IPS DF 6.9 (cell line): ENCODE measurements at regions not wholly inside any gene's neighbourhood (a gene's known extent, or its start where the extent isn't known, plus 50 kb on each side); places are given as distances from the start of the nearest gene placed in this dataset.
"Not testable (repeated sequence)": the region's sequence is repeated elsewhere in the genome, so short reads cannot be mapped to it uniquely, and the experiment has no call there.

Source experiments
- DNase-seq: peaks from one replicate; pipeline ENCODE4 v3.0.0-alpha.2; 2013; ENCODE audit warnings: low read depth, low spot score
- H3K27ac ChIP-seq: one replicate; pipeline ENCODE4 v1.5.1; 2013; ENCODE audit warnings: low read length, control low read depth
- H3K27me3 ChIP-seq: 2 replicates; pipeline ENCODE4 v1.6.1; 2013; ENCODE audit warnings: mild to moderate bottlenecking, low read length; ENCODE audit not compliant: control insufficient read depth, insufficient read depth
- H3K36me3 ChIP-seq: 2 replicates; pipeline ENCODE4 v1.6.1; 2013; ENCODE audit warnings: low read length; ENCODE audit not compliant: control insufficient read depth, insufficient read depth
- H3K4me1 ChIP-seq: 2 replicates; pipeline ENCODE4 v1.6.1; 2013; ENCODE audit warnings: low read length; ENCODE audit not compliant: control insufficient read depth, insufficient read depth
- H3K4me3 ChIP-seq: 2 replicates; pipeline ENCODE4 v1.5.1; 2013; ENCODE audit warnings: mild to moderate bottlenecking, low read length
- H3K9me3 ChIP-seq: 2 replicates; pipeline ENCODE4 v1.6.1; 2013; ENCODE audit warnings: low read length, inconsistent platforms; ENCODE audit not compliant: control insufficient read depth, insufficient read depth
- WGBS: extraction: QIAGEN DNeasy Blood & Tissue Kit; methylation state at CpG from one replicate; pipeline ENCODE4 v1.1.7; 2013; ENCODE audit warnings: mixed read lengths, missing lambda C conversion rate; ENCODE audit not compliant: insufficient read length, insufficient coverage; 5-methylcytosine and 5-hydroxymethylcytosine counted together

DNA sequence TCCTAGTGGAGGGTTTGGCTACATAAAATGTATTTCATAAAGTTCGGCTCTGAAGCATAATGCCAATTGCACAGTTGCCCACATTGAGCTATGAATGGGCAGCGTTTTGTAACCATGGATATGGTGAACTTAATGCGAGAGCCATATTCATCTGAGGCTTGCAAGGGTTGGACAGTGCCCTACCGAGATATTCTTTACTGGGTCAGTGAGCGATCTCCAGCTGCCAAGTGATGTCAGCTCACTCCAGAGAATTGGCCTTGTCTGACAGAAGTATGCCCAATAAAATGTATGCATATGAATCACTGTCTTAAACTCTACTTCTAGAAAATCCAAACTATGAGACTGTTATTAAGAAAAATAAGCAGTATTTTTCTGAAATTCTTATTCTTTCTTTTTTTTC, 719.6 kb upstream of the CDH18 start:
- not testable (repeated sequence) for H3K4me3 ChIP-seq, H3K4me1 ChIP-seq, H3K27ac ChIP-seq, H3K27me3 ChIP-seq, H3K36me3 ChIP-seq, H3K9me3 ChIP-seq, DNase-seq
- no CpG with 5 or more reads among the region's 5 CpGs for WGBS

GRCh38 chr5:20694121-20694520, 706.1 kb upstream of the CDH18 start:
- H3K4me1 ChIP-seq: no peaks in the 10 kb centered on the region
- no peak overlapping the region for H3K4me3 ChIP-seq
- H3K27ac ChIP-seq: no peak overlapping the region
- H3K36me3 ChIP-seq: no peaks in the 10 kb centered on the region
- no peaks in the 10 kb centered on the region for H3K27me3 ChIP-seq
- no peak for DNase-seq
- H3K9me3 ChIP-seq: no peaks in the 10 kb centered on the region
- WGBS: no CpG with 5 or more reads among the region's 2 CpGs

DNA sequence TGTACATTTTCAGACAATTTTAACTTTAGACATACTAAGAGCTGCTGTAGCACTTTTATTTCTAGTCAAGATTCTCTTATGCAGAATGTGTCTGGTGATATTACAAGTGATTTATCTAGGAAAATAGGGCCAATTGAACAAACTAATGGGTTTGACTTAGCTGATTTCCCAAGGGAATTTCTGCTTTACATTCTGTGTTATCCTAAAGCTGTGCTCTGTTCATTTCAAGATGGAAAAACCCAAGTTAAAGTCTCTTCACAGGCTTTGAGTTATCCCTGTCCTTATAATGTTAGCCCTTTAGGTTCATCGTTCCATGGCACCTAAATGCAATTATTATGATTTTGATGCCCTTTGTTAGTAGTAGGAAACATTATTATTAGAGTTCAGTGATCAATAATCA, 704.9 kb upstream of the CDH18 start:
- no peak overlapping the region for H3K27ac ChIP-seq
- no peaks in the 10 kb centered on the region for H3K4me1 ChIP-seq
- no peaks in the 10 kb centered on the region for H3K9me3 ChIP-seq
- H3K27me3 ChIP-seq: no peaks in the 10 kb centered on the region
- no peak overlapping the region for H3K4me3 ChIP-seq
- no peaks in the 10 kb centered on the region for H3K36me3 ChIP-seq
- no peak for DNase-seq
- WGBS: no CpG with 5 or more reads among the region's 1 CpG

DNA sequence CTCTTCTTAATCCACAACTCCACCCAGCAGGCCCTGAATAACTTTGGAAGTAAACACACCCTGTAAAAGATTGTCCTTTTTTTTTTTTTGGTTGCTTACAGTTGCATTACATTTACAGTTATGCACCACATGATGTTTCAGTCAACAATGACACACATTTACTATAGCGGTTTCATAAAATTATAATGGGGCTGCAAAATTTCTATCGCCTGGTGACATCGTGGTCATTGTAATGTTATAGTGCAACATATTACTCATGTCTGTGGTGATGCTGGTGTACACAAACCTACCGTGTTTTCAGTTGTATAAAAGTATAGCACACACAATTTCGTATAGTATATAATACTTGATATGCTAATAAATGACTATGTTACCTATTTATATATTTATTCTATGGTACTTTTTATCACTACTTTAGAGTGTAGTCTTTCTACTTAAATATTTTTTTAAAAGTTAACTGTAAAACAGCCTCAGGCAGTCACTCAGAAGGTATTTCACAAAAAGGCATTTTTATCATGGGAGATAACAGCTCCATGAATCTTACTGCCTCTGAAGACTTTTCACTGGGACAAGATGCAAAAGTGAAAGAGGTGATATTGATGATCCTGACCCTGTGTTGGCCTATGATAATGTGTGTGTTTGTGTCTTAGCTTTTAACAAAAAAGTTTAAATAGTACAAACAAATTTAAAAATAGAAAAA, 695.4 kb upstream of the CDH18 start:
- Histone ChIP-seq H3K27me3 (no peaks in the 10 kb centered on the region), H3K9me3 (no peaks in the 10 kb centered on the region), H3K4me3 (no peak overlapping the region), H3K4me1 (no peaks in the 10 kb centered on the region), H3K36me3 (no peaks in the 10 kb centered on the region), H3K27ac (no peak overlapping the region)
- no peak for DNase-seq
- no CpG with 5 or more reads among the region's 5 CpGs for WGBS

DNA sequence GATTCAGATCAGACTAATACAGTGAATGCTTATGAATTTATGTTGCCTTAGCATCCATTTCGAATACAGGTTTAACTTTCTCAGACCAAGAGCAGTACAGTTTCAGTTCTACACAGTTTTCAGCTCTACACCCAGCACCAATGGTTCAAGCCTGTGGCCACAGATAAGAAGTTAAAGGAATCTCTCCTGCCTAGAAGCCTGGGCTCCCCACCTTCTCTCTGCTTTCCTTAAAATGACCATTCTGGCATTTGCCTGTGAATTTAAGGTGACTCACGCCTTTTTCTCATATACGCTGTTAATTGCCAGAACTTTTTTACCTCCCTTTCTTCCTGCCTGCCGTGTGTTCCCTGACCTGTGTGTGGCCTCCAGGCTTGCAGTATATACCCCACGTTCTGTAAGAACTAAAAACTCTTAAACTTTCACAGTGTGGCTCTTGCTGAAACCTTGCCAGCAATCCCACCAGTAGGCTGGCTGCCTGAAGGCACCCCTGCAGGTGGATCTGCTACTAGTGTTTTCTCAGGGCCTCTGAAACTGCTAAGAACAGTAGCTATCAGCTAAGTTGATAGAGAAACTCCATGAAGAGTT, 692.8 kb upstream of the CDH18 start:
- no peaks in the 10 kb centered on the region for H3K27me3 ChIP-seq
- no peaks in the 10 kb centered on the region for H3K9me3 ChIP-seq
- DNase-seq: no peak
- WGBS: no CpG with 5 or more reads among the region's 5 CpGs
- H3K4me1 ChIP-seq: no peaks in the 10 kb centered on the region
- no peak overlapping the region for H3K27ac ChIP-seq
- no peak overlapping the region for H3K4me3 ChIP-seq
- H3K36me3 ChIP-seq: no peaks in the 10 kb centered on the region

DNA sequence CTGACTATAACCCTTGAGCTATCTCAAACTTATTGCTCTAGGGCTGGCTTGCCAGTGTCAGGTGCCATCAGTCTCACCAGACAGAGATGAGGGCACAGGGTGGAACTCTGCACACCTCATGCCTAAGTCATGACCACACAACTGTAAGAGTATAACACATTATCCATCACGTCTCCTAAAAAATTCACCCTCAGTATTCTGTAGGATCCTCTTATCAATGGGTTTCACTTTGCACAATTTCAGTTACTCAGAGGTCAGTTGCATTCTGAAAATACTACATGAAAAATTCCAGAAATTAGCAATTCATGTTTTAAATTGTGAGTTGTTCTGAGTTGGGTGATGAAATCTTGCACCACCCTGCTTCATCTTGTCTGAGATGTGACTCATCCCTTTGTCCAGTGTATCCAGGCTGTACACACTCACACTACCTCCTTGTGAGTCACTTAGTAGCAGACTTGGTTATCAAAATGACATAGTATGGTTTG, 690.9 kb upstream of the CDH18 start:
- no peak for DNase-seq
- H3K27me3 ChIP-seq: no peaks in the 10 kb centered on the region
- H3K36me3 ChIP-seq: no peaks in the 10 kb centered on the region
- H3K4me1 ChIP-seq: no peaks in the 10 kb centered on the region
- no CpG with 5 or more reads among the region's 1 CpG for WGBS
- no peak overlapping the region for H3K27ac ChIP-seq
- H3K9me3 ChIP-seq: no peaks in the 10 kb centered on the region
- no peak overlapping the region for H3K4me3 ChIP-seq

- no peak for DNase-seq
- no peaks in the 10 kb centered on the region for H3K36me3 ChIP-seq
- H3K27ac ChIP-seq: no peak overlapping the region
- no peaks in the 10 kb centered on the region for H3K9me3 ChIP-seq
- no peaks in the 10 kb centered on the region for H3K27me3 ChIP-seq
- no peak overlapping the region for H3K4me3 ChIP-seq
- no peaks in the 10 kb centered on the region for H3K4me1 ChIP-seq
These were observed 690.4 kb upstream of the CDH18 start for GRCh38 chr5:20678386-20678785.

DNA sequence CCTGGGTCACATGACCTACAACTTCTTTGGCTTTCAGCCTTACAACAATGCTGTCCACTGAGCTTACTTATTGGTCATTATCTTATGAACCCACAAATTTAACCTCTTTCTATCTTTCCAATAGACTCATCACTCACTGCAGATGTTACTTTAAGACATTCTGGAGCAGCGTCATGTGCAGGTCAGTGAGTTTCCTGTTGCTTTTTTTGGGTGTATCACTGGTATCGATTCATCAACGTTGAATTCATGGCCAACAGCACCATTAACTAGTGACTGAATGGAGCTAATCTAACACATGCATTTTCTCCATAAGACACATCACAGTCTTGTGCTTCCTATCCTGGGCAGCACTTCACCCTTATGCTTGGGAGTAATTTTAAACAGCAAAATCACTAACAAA, 672.6 kb upstream of the CDH18 start:
- no peaks in the 10 kb centered on the region for H3K4me1 ChIP-seq
- WGBS: no CpG with 5 or more reads among the region's 3 CpGs

DNA sequence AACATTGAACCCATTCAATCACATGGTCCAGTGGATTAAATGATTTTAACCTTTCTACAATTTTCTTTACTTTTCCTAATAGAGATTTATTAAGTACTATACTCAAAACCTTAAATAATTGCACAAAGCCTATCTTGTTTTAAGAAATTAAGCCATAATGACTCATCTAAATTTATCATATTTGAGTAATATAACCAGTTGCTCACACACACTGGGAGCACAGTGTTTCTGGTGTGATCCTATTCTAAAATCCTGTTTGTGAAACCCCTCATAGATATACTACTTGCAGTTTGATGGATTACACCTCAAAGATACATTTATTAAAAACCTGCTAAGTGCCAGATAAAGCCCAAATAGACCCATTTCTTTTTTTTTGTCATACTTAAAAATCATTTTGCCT, 668.3 kb upstream of the CDH18 start:
- no peaks in the 10 kb centered on the region for H3K9me3 ChIP-seq

More for the DNA sequence above, 672.6 kb upstream of the CDH18 start:
- Histone ChIP-seq H3K27me3 (no peaks in the 10 kb centered on the region), H3K27ac (no peak overlapping the region), H3K9me3 (no peaks in the 10 kb centered on the region), H3K36me3 (no peaks in the 10 kb centered on the region), H3K4me3 (no peak overlapping the region)
- DNase-seq: no peak

GRCh38 chr5:20655211-20655610, 667.2 kb upstream of the CDH18 start:
- no peaks in the 10 kb centered on the region for H3K9me3 ChIP-seq
- no peak overlapping the region for H3K4me3 ChIP-seq
- DNase-seq: no peak
- H3K27me3 ChIP-seq: no peaks in the 10 kb centered on the region
- WGBS: no CpG with 5 or more reads among the region's 4 CpGs
- H3K27ac ChIP-seq: no peak overlapping the region
- H3K4me1 ChIP-seq: no peaks in the 10 kb centered on the region
- H3K36me3 ChIP-seq: no peaks in the 10 kb centered on the region

More for the DNA sequence above, 668.3 kb upstream of the CDH18 start:
- Histone ChIP-seq H3K27me3 (no peaks in the 10 kb centered on the region), H3K36me3 (no peaks in the 10 kb centered on the region), H3K4me1 (no peaks in the 10 kb centered on the region), H3K4me3 (no peak overlapping the region), H3K27ac (no peak overlapping the region)
- DNase-seq: no peak

- Histone ChIP-seq H3K27me3 (no peaks in the 10 kb centered on the region), H3K4me3 (no peak overlapping the region), H3K9me3 (no peaks in the 10 kb centered on the region), H3K36me3 (no peaks in the 10 kb centered on the region), H3K4me1 (no peaks in the 10 kb centered on the region), H3K27ac (no peak overlapping the region)
- no CpG with 5 or more reads among the region's 2 CpGs for WGBS
- DNase-seq: no peak
These were observed 666.7 kb upstream of the CDH18 start for GRCh38 chr5:20654746-20655145.
